ENCODE measurements at regions not wholly inside any gene's neighbourhood (a gene's known extent, or its start where the extent isn't known, plus 50 kb on each side); places are given as distances from the start of the nearest gene placed in this dataset.
"Not testable (repeated sequence)": the region's sequence is repeated elsewhere in the genome, so short reads cannot be mapped to it uniquely, and the experiment has no call there.

DNA sequence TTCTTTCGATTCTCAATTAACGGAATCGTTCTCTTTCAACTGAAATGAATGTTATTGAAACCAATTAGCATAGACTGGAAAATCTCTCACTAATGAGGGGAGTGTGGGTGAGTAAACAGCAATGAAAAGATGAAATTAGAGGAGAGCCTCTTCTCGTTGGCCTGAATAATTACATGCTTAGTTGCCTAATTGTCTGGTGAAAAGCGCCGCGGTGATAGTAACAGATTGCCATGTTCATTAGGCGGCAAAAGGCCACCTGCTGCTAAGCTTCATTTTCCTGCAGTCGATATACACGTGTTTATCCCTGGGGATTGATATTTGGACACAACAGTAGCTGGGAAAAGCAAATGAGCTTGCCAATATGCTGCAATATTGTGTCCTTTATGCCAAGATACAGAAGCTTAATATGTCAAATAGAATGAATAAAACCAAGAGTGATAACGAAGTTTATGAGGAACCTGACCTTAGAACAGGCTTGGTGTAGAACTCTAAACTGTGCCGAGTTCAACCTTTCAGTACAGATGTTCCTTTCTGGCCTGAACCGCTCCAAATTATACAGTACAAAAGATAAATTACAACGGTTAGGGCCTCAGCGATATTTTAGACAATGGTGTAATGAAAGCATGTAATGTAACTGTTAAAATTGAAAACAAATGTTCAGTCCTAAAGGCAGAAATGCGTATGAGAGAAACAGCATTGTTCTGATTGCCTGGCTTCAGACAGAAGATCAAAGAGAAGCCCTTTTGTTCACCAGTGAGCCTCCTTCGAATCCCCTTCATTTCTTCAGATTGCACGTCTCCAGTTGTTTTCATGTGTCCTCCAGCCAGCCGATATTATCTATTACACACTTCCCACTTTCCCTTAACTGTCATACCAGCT is 185.2 kb downstream of the SHOX2 start:
- no peak for DNase-seq (ENCODE audit: low spot score)

DNA sequence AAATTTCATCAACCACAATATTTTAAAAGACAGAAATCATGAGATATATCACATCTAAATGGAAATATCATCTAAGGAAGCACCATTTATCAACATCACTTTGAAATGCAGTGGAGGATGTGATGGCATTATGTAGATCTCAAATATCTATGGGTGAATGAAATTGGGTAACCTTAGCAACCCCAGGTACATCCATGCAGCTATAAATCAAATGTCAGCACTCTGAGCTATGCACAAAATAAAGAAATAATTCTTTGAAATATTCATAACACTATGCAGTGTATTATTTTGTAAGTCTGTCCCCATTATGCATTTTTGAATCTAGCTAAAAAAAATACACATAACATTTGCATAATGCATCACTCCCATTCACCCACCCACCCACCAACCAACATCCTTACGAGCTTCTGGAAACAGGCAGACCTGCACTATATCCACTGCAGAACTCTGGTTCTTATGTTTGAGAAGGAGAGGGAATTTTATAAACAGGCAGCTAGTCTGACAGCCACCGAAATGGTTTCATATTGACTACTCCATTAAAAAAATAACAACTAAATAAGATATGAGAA is 186.8 kb downstream of the SHOX2 start:
- DNase-seq (ENCODE audit: low spot score), result no peak

DNA sequence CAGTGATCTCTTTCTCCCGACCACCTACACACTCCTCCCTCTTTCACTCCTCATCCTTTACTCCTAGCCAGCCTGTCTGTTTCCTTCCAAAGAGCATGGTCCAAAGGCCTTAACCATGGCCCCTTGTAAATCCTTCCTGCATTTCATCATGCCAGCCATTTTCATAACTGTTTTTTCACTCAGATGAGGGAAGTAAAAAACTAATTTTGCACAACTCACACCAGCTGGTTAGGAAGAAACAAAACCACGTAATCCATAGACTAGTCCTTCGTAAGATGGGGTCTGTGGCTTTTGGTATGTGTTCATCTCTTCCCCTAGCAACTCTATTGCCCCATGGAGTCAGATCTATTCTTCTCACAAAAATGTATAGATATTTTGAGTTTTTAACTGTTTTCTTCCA is 187.8 kb downstream of the SHOX2 start:
- no peak for DNase-seq (ENCODE audit: low spot score)

DNA sequence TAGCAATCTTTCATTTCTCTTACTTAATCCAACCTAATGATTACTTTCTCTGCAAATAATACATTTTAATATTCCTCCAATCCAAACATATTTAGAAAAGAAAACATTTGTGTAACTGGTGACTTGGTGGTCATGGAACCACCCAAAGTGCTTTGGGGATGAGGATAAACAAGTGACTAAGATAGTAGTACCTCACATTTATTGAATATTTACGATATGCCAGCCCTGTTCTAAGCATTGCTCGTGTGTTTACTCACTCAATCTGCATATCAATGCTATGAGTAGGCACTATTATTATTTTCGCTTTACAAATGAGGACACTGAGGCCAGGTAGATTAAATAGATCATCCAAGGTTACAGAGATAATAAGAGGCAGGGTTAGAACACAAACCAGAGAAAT is 189.5 kb downstream of the SHOX2 start:
- DNase-seq (ENCODE audit: low spot score), result no peak

DNA sequence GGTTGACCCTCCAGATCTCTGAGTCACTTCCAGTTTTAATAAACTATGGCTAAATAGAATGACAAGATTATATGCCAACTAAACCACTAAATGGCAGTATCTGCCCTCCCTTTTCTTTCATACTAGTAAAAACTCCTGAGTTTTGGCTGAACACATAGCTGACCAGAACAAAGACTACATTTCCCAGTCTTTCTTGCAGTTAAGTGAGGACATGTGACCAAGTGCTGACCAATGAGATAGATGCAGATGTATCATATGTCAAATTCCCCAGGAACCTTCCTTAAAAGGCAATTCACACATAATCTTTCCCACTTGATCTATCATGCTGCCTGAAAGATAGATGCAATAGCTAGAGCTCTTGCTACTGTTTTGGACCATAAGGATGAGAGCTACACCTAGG is 191.3 kb downstream of the SHOX2 start:
- DNase-seq (ENCODE audit: low spot score), result no peak

DNA sequence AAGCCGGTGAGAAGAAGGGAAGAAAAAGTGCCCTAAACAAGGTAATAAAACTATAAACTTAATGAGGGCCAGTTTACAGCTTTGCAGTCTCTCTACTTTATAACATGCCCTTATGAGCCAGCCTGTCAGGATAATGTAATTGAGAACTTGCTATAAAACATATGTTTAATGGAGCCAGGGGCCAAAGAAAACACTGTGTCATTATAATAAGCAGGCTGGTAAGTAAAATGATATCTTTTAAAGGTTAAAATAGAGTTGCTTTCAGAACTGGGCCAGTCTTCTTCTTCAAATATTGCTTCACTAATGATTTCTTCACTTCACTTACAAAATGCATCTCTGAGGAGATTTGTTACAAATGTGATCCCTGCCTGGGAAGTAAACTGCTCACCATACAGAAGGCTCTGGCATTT is 192.5 kb downstream of the SHOX2 start:
- no peak for DNase-seq (ENCODE audit: low spot score)

DNA sequence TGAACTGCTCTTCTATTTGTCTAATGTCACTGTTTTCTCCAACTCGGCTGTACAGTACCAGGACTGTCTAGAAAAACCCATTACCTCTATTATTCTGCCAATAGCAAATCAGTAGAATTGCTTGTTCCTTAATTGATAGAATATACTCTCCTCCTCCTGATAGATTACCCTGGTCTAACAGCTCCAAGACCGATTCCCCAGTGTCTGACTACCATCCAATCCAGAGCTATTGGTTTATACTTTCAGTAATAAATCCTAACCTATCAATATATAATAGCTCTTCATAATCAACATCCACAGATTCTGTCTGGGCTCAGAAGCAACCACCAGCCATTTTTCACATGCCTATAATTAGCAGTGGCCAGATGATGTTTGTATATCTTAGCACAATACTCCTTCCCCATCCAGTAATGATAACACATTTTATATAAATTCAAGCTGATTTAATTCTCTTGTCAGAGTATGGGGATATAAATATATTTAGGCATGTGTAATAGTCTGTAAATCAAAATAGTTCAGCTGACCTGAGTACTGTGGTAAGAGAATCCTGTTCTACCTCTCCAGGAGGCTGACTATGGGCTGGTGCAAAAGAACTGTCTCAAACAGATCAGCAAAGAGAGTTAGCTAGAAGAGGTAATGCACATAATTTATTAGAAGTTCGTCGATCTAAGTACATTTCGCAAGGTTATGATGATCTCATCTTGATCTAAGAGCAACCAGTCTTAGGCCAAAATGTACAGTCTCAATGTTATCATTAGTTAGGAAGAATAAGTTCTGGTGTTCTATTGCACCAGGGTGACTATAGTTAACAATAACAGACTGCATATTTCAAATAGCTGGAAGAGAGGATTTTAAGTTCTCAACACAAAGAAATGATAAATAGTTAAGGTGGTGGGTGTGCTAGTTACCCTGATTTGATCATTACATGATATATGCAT is 193.4 kb downstream of the SHOX2 start:
- no peak for DNase-seq (ENCODE audit: low spot score)

DNA sequence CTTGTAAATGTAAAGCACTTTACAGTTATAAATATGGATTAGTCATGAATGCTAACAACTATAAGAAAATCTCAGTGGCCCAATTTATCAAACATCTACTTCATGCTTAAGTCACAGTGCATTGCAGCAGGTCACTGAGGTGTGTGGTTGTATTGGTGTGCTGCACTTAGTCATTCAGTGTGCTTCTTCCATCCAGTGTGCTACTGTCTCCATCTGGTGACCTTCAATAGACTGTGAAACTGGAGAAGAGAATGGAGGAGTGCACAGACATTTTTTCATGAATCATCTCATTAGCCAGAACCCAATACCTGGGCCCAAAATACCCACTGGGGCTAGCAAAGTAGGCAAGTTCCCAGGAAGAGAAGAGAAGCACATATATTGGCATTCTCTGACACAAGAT is 199.6 kb downstream of the SHOX2 start:
- DNase-seq (ENCODE audit: low spot score), result peak; percentile 23

DNA sequence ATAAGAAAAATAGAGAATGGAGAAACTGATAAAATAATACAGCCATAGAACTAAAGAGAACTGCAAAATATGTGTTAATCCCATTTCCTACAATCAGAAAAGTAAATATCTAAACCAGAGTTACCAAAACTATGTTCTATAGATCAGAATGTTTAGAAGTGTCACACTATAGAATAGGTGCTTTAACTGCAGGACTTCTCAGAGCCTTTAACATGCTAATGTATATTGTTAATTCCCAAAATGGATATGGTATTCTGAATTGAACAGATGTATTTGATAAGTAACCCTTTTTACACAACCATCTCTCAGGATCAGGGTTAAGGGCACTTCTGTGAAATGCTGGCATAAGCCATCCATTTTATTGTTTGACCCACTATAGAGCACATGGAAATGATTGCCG is 200.3 kb downstream of the SHOX2 start:
- no peak for DNase-seq (ENCODE audit: low spot score)

DNA sequence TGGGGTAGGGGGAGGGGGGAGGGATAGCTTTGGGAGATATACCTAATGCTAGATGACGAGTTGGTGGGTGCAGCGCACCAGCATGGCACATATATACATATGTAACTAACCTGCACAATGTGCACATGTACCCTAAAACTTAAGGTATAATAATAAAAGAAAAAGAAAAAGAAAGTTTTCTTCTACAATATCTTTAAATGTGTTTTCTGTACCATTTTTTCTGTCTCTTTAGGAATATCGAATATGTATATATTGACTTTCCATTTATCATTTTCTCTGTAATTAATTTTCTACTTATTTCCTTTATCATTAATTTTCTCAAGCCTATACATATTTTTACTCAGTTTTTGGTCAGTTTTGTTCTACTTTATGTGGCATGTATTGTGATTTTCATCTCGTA is 203.5 kb downstream of the SHOX2 start:
- DNase-seq (ENCODE audit: low spot score), result not testable (repeated sequence)

DNA sequence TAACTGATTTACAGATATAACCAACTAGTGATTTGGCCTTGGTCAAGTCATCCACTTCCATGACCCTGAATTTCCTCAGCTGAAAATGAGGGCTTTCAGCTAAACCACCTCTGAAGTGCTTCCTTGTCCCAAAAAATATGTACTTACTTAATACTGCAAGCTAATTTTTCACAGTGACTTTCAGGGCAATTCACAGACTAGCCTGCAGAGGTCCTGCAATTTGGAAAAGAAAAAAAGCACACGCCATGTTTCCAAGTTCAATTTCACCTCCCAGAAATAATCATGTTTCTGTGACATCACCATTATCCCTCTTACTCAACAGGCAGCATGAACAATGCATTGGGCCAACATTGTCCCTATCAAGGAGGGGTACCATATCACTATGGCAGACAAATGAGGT is 218.2 kb downstream of the SHOX2 start:
- DNase-seq (ENCODE audit: low spot score), result no peak

DNA sequence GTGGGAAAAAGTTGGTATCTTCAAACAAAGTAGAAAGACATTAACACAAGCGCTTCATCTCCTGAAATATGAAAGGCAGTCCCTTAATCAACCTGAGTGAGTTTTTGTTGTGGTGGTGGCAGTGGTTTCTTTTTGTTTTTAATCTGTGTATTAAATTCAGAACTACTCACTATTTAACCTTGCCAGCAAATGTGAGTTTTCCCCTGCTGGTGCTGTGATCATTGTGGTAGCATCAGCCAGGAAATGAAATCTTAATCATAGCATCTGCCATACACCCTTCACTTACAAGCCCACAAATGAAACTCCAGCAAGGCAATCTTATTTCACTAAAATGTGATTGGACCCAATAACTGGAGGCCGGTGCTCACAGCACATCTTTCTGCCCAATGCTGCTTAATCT is 229.7 kb downstream of the SHOX2 start:
- DNase-seq (ENCODE audit: low spot score), result no peak

DNA sequence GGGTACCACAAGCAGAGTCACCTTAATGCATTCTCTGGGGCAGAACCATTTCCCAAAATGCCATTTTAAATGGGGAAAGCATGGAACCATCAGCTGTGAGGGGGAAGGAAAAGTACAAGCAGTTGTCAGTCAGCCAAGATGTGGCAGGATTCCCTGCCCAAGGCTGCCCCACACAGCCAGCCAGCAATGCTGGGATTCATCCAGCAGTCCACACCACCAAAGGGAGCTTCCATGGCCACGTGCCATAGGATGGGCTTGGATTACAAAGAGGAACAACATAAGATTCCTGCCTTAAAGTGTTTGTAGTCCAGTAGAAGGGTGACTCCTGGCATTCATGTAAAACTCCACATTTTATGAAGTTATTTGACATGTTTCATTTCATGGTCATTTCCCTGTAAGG is 233.3 kb downstream of the SHOX2 start:
- no peak for DNase-seq (ENCODE audit: low spot score)

DNA sequence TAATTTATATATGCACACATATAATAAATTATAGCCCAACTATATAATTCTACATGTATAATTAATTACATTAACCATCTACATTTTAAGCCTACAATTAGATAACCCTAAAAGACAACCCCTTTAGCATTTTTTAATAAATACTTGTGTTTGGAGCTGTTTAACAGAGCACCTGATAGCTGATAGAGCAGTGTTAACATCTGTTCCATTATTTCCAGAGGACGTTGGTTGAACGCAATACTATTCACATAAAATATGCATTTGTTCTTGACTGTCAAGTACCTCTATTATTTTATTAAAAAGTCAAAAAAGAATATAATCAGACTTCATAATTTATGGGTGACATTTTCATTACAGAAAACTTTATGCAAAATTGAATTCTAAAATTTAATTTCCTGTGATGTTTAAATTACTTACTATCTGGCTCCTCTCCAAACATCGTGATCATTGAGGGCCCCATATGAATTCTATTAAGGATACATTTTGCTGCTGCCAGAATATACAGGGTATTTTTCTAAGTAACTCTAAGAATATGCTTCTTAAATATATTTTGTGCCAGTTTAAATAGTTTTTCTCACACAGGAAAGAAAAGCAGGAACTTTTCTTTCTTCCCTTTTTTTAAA is 234.3 kb downstream of the SHOX2 start:
- DNase-seq (ENCODE audit: low spot score), result no peak

DNA sequence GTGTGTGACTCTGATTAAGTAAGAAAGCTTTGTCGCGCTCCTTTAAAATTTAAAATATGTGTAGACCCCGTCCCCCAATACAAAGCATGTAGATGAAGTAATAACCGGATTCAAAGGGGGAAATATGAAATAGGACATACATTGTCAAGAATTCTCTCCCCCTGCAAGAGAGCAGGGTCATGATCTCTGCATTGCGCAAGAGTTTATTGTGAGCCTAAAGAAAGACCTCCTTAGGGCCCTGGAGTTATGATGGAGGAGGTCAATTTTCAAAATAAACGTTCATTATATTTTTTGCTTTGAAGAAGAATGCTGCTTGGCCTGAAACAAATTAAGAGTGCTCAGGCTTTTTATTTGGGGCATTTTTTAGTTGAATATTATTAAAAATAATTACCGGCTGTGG is 235.0 kb downstream of the SHOX2 start:
- DNase-seq (ENCODE audit: low spot score), result no peak

DNA sequence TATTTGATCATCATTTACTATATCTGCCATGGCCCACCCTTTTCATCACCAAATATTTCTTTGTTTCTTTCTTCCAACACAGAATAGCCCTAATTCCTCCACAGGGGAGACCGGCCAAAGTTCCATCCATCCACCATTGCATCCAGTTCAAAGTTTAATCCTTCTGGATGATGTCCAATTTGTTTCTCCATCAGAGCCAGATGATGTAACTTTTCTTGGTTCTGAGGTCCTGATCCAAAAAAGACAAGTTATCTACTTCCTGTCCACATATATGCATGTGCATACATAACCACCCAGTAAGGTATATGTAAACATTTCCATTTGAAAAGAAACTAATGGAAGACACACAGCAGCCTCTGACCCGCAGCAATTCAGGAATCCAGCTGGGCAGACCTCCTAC is 237.3 kb downstream of the SHOX2 start:
- no peak for DNase-seq (ENCODE audit: low spot score)

DNA sequence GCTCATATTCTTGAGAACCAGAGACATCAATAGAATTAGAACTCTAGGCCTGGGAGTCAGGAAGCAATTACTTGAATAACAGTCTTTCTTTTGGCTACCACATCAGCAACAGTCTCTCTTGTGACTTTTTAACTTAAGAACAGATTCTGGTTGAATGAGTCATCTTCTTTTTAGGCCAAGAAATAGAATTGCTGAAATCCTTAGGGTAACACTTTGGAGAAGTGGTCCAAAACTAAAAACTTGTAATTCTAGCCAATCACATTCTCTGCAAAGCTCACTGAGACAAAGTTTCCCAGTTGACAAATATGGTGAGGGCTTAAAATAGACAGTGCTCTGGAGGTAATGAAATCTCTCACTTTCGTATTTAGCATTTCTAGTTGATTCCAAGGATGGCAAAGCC is 238.0 kb downstream of the SHOX2 start:
- peak; percentile 29 for DNase-seq (ENCODE audit: low spot score)

DNA sequence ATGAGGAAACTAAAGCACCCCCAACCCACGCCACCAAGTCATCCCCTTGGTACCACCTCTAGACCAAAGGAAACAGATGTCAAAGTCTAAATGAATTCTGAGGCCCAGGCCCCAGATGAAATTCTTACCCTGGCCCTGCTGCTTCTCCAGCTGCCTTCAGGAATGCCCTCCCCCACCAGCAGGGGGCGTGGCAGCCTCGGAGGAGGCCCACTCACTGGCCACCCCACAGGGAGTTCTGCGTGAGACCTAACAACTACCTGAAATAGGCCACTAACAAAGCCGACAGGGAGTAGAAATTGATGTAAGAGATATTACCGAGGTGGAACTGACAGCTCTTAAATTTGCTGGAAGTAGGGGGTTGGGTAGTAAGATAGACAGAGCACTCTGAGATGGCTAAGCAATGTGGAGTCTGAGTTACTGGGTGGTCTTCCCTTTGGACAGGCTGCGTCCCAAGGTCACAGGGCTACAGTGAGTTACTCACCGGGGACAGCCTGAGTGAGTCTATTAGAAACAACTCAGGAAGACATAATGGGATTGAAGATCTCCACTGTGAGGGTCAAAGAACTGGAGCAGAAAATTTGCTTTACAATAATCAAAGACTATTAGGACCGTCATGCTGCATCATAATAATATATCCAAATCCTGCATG is 240.7 kb downstream of the SHOX2 start:
- no peak for DNase-seq (ENCODE audit: low spot score)

DNA sequence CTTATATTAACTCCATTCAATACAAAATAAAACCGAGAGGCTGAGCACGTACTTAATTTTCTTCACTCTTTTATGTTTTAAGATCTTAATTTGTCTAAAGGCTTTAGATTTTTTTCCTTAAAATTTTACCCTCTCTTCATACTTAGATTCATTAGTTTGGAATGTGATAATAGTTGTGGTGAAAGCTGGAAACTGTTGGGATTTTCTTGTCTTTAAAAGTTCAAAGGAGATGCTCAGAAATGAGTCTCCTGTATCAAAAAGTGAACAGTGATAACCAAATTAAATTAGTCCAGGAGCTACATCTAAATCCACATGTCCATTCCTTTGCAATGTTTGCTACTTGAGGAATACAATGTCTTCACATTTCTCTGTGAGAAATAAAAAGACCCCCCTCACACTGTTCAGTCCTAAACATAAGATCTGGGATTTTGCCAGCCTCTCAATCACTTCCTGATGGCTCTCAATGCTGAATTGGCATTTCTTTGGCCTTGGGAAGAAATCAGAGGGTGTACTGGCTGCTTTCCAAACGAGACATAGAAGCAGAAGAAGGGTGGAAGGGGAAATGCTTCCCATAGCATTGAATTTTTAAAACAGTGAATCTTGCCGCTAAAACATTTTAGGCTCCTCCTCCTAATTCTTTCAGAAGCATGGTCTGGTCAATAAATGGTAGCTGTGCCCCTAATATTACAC is 245.0 kb downstream of the SHOX2 start:
- DNase-seq (ENCODE audit: low spot score), result no peak

DNA sequence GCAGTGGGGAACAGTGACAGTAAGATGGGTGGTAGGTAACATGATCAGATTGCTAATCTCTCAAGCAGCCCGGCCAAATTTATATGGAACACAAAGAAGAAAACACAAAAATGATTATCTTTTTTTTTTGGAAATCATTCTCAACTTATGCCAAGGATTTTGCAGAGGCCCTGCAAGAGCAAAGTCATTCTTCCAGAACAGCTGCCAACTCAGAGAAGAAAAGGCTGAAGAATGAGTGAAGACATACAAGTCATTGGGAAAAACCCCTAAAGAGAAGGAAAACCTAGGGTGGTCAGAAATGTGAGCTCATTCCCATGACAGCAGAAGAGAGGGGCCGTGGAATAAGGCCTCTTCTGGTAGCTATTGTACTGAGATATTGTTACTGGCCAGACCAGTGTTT is 246.7 kb downstream of the SHOX2 start:
- no peak for DNase-seq (ENCODE audit: low spot score)

DNA sequence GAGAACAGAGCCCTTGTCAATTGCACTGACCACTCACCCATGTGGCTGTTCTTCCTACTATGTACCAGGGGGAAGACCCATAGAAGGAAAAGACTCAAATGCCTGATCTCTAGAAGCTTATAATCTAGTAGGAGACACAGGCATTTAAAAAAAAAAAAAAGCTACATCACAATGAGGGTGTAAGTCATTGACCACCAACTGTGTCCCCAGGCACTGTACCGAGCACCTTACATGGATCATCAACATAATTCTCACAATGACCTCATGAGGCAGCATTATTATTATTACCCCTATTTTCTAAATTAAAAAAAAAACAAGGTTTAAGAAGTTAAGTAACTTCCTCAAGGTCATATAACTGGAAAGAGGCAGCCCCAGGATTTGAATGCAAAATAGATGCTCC is 247.4 kb downstream of the SHOX2 start:
- DNase-seq (ENCODE audit: low spot score), result no peak

All from AG08396 (cell line).